SU-DHL-6 (cell line): ENCODE measurements at regions not wholly inside any gene's neighbourhood (a gene's known extent, or its start where the extent isn't known, plus 50 kb on each side); places are given as distances from the start of the nearest gene placed in this dataset.
"Not testable (repeated sequence)": the region's sequence is repeated elsewhere in the genome, so short reads cannot be mapped to it uniquely, and the experiment has no call there.

Source experiments
- EZH2phosphoT487 ChIP-seq: fragments of 200-600 bp; sonication (generic), shearing (Covaris generic); conservative IDR thresholded peaks from 2 replicates; pipeline ENCODE4 v1.6.1; 2018; ENCODE audit warnings: mild to moderate bottlenecking, antibody characterized with exemption, low read length, moderate library complexity, mixed read lengths
- TF ChIP-seq, protein P1 (sequence below): fragments of 200-600 bp; sonication (generic); IDR thresholded peaks from one replicate; pipeline ENCODE4 v1.5.1; 2017; ENCODE audit warnings: antibody characterized with exemption, mild to moderate bottlenecking, low read length, moderate library complexity; ENCODE audit not compliant: insufficient read depth, poor library complexity, severe bottlenecking

DNA sequence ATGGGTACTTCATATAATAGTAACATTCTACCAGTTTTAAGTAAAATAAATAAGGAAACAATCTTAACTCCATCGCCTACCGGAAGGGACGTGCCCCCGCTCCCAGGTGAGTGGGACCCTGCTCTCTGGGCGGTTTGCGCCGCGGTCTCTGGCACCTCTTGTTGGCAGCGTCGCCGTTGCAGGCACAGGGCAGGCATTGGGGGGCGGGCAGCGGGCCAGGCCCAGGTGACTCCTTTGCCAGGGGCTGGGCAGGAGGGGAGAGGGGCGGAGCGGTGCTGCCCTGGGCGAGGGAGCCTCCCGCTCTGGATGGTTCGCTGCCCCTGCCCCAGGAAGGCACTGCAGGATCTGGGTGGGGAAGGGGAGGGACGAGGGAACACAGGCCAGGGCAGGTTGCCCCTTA, 55.6 kb upstream of the GPR39 start:
- TF ChIP-seq, protein P1, sequence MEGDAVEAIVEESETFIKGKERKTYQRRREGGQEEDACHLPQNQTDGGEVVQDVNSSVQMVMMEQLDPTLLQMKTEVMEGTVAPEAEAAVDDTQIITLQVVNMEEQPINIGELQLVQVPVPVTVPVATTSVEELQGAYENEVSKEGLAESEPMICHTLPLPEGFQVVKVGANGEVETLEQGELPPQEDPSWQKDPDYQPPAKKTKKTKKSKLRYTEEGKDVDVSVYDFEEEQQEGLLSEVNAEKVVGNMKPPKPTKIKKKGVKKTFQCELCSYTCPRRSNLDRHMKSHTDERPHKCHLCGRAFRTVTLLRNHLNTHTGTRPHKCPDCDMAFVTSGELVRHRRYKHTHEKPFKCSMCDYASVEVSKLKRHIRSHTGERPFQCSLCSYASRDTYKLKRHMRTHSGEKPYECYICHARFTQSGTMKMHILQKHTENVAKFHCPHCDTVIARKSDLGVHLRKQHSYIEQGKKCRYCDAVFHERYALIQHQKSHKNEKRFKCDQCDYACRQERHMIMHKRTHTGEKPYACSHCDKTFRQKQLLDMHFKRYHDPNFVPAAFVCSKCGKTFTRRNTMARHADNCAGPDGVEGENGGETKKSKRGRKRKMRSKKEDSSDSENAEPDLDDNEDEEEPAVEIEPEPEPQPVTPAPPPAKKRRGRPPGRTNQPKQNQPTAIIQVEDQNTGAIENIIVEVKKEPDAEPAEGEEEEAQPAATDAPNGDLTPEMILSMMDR, result not testable (repeated sequence)
- TF ChIP-seq EZH2phosphoT487, result not testable (repeated sequence)
